ENCODE measurements at regions not wholly inside any gene's neighbourhood (a gene's known extent, or its start where the extent isn't known, plus 50 kb on each side); places are given as distances from the start of the nearest gene placed in this dataset.

- whole genome bisulfite sequencing, 2 donors = 92 to 93% methylated on average over 8 of the region's 8 CpGs
- no peaks in the 10 kb centered on the region for H3K27me3 ChIP-seq (ENCODE audit: control insufficient read depth in 3 of 3, insufficient read depth in 3 of 3, low read length in 2 of 3)
- no peak overlapping the region for H3K9ac ChIP-seq (ENCODE audit: insufficient read depth in 1 of 2, low read length in 2 of 2)
- H3K36me3 ChIP-seq (ENCODE audit: control insufficient read depth in 4 of 4, insufficient read depth in 4 of 4, low read length in 4 of 4) = no peaks in the 10 kb centered on the region
- no peak overlapping the region for H3K4me3 ChIP-seq
- H3K4me1 ChIP-seq (ENCODE audit: control insufficient read depth in 5 of 5, insufficient read depth in 5 of 5, low read length in 5 of 5) = peaks cover 0 to 3% (median 0%) of the 10 kb centered on the region in 5 donors
- TF ChIP-seq, protein P1, sequence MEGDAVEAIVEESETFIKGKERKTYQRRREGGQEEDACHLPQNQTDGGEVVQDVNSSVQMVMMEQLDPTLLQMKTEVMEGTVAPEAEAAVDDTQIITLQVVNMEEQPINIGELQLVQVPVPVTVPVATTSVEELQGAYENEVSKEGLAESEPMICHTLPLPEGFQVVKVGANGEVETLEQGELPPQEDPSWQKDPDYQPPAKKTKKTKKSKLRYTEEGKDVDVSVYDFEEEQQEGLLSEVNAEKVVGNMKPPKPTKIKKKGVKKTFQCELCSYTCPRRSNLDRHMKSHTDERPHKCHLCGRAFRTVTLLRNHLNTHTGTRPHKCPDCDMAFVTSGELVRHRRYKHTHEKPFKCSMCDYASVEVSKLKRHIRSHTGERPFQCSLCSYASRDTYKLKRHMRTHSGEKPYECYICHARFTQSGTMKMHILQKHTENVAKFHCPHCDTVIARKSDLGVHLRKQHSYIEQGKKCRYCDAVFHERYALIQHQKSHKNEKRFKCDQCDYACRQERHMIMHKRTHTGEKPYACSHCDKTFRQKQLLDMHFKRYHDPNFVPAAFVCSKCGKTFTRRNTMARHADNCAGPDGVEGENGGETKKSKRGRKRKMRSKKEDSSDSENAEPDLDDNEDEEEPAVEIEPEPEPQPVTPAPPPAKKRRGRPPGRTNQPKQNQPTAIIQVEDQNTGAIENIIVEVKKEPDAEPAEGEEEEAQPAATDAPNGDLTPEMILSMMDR (IDR thresholded peaks at IDR 0.05; ENCODE audit: control extremely low read depth, extremely low read depth) = no peak
- ATAC-seq (ENCODE audit: insufficient read depth, low FRiP score) = no peak
- H3K9me3 ChIP-seq (ENCODE audit: control insufficient read depth in 4 of 4, insufficient read depth in 3 of 4, low read length in 3 of 4) = peaks cover 0 to 28% (median 2%) of the 10 kb centered on the region in 4 donors
- no peak for DNase-seq
- no peak overlapping the region for H3K27ac ChIP-seq (ENCODE audit: low read depth in 1 of 2, low read length in 1 of 2)
These were observed 154.1 kb downstream of the NUP210 start for GRCh38 chr3:13266005-13266404.

DNA sequence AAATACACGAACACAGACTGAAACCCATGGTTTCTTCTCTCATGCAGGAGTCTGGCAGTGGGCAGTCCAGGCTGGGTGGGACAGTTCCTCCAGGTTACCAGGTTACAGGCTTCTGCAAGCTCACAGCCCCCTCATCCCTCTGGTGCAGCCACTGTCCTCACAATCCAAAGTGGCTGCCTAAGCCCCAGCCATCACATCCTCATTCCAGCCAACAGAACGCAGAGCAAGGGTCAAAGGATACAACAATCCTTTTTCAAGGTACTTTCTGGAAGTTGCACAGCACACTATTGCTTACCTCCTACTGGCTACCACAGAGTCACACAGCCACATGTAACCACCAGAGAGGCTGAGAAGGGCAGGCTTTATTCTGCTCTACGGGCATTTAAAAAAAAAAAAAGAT, 154.6 kb downstream of the NUP210 start:
- peaks cover 0 to 28% (median 2%) of the 10 kb centered on the region in 4 donors for H3K9me3 ChIP-seq (ENCODE audit: control insufficient read depth in 4 of 4, insufficient read depth in 3 of 4, low read length in 3 of 4)
- no peak for DNase-seq
- 75 to 76% methylated on average over 3 of the region's 3 CpGs for WGBS, 2 donors

GRCh38 chr3:13265016-13265415, 155.1 kb downstream of the NUP210 start:
- no peak overlapping the region for H3K4me3 ChIP-seq
- DNase-seq (no peak), ATAC-seq (ENCODE audit: insufficient read depth, low FRiP score) (no peak)
- no peak overlapping the region for H3K27ac ChIP-seq (ENCODE audit: low read depth in 1 of 2, low read length in 1 of 2)
- TF ChIP-seq, protein P1 (IDR thresholded peaks at IDR 0.05; ENCODE audit: control extremely low read depth, extremely low read depth) = no peak
- 89 to 92% methylated on average over 7 of the region's 7 CpGs for WGBS, 2 donors
- H3K9me3 ChIP-seq (ENCODE audit: control insufficient read depth in 4 of 4, insufficient read depth in 3 of 4, low read length in 3 of 4) = peaks cover 0 to 28% (median 2%) of the 10 kb centered on the region in 4 donors
- no peaks in the 10 kb centered on the region for H3K27me3 ChIP-seq (ENCODE audit: control insufficient read depth in 3 of 3, insufficient read depth in 3 of 3, low read length in 2 of 3)
- peaks cover 0 to 3% (median 0%) of the 10 kb centered on the region in 5 donors for H3K4me1 ChIP-seq (ENCODE audit: control insufficient read depth in 5 of 5, insufficient read depth in 5 of 5, low read length in 5 of 5)
- H3K9ac ChIP-seq (ENCODE audit: insufficient read depth in 1 of 2, low read length in 2 of 2) = no peak overlapping the region
- no peaks in the 10 kb centered on the region for H3K36me3 ChIP-seq (ENCODE audit: control insufficient read depth in 4 of 4, insufficient read depth in 4 of 4, low read length in 4 of 4)

More for the DNA sequence above, 154.6 kb downstream of the NUP210 start:
- peaks cover 0 to 3% (median 0%) of the 10 kb centered on the region in 5 donors for H3K4me1 ChIP-seq (ENCODE audit: control insufficient read depth in 5 of 5, insufficient read depth in 5 of 5, low read length in 5 of 5)
- H3K27me3 ChIP-seq (ENCODE audit: control insufficient read depth in 3 of 3, insufficient read depth in 3 of 3, low read length in 2 of 3) = no peaks in the 10 kb centered on the region
- no peak overlapping the region for H3K27ac ChIP-seq (ENCODE audit: low read depth in 1 of 2, low read length in 1 of 2)
- TF ChIP-seq, protein P1 (IDR thresholded peaks at IDR 0.05; ENCODE audit: control extremely low read depth, extremely low read depth) = no peak
- H3K4me3 ChIP-seq = no peak overlapping the region
- H3K9ac ChIP-seq (ENCODE audit: insufficient read depth in 1 of 2, low read length in 2 of 2) = no peak overlapping the region
- ATAC-seq (ENCODE audit: insufficient read depth, low FRiP score) = no peak
- no peaks in the 10 kb centered on the region for H3K36me3 ChIP-seq (ENCODE audit: control insufficient read depth in 4 of 4, insufficient read depth in 4 of 4, low read length in 4 of 4)

- TF ChIP-seq, protein P1 (IDR thresholded peaks at IDR 0.05; ENCODE audit: control extremely low read depth, extremely low read depth) = no peak
- Histone ChIP-seq H3K27ac (ENCODE audit: low read depth in 1 of 2, low read length in 1 of 2) (peak overlapping the region in 1 of 2 donors; percentile 5), H3K9me3 (ENCODE audit: control insufficient read depth in 4 of 4, insufficient read depth in 3 of 4, low read length in 3 of 4) (peaks cover 0 to 23% (median 0%) of the 10 kb centered on the region in 4 donors), H3K36me3 (ENCODE audit: control insufficient read depth in 4 of 4, insufficient read depth in 4 of 4, low read length in 4 of 4) (no peaks in the 10 kb centered on the region), H3K4me3 (no peak overlapping the region), H3K27me3 (ENCODE audit: control insufficient read depth in 3 of 3, insufficient read depth in 3 of 3, low read length in 2 of 3) (no peaks in the 10 kb centered on the region), H3K4me1 (ENCODE audit: control insufficient read depth in 5 of 5, insufficient read depth in 5 of 5, low read length in 5 of 5) (peaks cover 0 to 3% (median 0%) of the 10 kb centered on the region in 5 donors), H3K9ac (ENCODE audit: insufficient read depth in 1 of 2, low read length in 2 of 2) (no peak overlapping the region)
- ATAC-seq (ENCODE audit: insufficient read depth, low FRiP score) (no peak), DNase-seq (no peak)
- WGBS, 2 donors = 84 to 87% methylated on average over 9 of the region's 9 CpGs
These were observed 155.7 kb downstream of the NUP210 start for GRCh38 chr3:13264468-13264795.
